AG04450 (cell line): ENCODE measurements at regions not wholly inside any gene's neighbourhood (a gene's known extent, or its start where the extent isn't known, plus 50 kb on each side); places are given as distances from the start of the nearest gene placed in this dataset.

Source experiments
- CTCF ChIA-PET: fragments of 300-600, 350-600 bp; formaldehyde crosslinking; extraction: SDS; loops from one replicate; lab custom pipeline; 2022; ENCODE audit warnings: antibody characterized with exemption, inconsistent platforms; lab: Charles Lee
- POLR2A ChIA-PET: fragments of 350-600 bp; formaldehyde crosslinking; extraction: SDS; loops from one replicate; lab custom pipeline; 2021; ENCODE audit warnings: antibody characterized with exemption, inconsistent platforms; lab: Yijun Ruan, JAX
- DNase-seq: peaks from one replicate; pipeline ENCODE4 v3.0.0-alpha.2; 2011; ENCODE audit warnings: low read depth, low spot score
- H3K27ac ChIP-seq: one replicate; pipeline ENCODE4 v1.5.1; 2012; ENCODE audit warnings: low read depth, low read length, control low read depth
- H3K27me3 ChIP-seq: one replicate; pipeline ENCODE4 v1.6.0; 2012; ENCODE audit warnings: low read length; ENCODE audit not compliant: control insufficient read depth, insufficient read depth
- H3K4me3 ChIP-seq: 2 replicates; pipeline ENCODE4 v1.5.1; 2011; ENCODE audit warnings: mild to moderate bottlenecking, low read depth, low read length, control low read depth
- H3K9me3 ChIP-seq: 2 replicates; pipeline ENCODE4 v1.5.1; 2012; ENCODE audit warnings: low read length; ENCODE audit not compliant: control insufficient read depth, insufficient read depth
- TF ChIP-seq, protein P1 (sequence below): IDR thresholded peaks from 2 replicates; pipeline ENCODE4 v1.5.1; 2011; ENCODE audit warnings: low read depth, low read length, control low read depth, inconsistent platforms

DNA sequence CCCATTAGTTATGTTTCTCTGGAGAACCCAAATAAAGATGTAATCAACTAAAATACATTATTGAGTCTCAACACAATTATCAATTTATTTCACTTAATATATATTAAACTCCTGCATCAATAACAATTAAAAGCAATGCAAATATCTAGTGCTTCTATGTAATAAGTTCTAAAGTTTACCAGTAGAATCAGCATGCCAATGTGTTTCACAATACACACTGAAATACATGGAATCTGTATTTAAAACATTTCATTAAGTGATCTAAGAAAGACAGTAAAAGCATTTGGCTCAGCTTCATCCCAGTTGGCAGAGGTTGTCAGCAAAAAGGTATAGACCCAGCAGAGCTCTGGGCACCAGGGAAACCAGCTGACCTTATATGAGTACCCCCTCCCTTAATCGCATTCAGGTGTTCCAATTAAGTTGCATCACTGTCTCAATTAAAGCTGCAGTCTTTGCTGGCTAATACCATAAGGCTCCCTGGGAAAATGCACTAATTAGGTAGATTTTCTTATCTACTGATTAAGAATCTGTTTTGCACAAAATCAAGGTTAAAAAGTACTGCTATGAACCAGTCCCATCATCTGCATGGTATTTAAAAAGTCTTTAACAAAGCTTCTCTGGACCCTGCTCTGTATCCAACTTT lies 63.1 kb downstream of the NIBAN1 start:
- no peak for DNase-seq
- Histone ChIP-seq H3K4me3 (no peak overlapping the region), H3K27ac (no peak overlapping the region), H3K27me3 (no peaks in the 10 kb centered on the region), H3K9me3 (no peaks in the 10 kb centered on the region)
- CTCF ChIA-PET: no interaction called here
- TF ChIP-seq, protein P1, sequence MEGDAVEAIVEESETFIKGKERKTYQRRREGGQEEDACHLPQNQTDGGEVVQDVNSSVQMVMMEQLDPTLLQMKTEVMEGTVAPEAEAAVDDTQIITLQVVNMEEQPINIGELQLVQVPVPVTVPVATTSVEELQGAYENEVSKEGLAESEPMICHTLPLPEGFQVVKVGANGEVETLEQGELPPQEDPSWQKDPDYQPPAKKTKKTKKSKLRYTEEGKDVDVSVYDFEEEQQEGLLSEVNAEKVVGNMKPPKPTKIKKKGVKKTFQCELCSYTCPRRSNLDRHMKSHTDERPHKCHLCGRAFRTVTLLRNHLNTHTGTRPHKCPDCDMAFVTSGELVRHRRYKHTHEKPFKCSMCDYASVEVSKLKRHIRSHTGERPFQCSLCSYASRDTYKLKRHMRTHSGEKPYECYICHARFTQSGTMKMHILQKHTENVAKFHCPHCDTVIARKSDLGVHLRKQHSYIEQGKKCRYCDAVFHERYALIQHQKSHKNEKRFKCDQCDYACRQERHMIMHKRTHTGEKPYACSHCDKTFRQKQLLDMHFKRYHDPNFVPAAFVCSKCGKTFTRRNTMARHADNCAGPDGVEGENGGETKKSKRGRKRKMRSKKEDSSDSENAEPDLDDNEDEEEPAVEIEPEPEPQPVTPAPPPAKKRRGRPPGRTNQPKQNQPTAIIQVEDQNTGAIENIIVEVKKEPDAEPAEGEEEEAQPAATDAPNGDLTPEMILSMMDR: no peak
- POLR2A ChIA-PET: no interaction called here

DNA sequence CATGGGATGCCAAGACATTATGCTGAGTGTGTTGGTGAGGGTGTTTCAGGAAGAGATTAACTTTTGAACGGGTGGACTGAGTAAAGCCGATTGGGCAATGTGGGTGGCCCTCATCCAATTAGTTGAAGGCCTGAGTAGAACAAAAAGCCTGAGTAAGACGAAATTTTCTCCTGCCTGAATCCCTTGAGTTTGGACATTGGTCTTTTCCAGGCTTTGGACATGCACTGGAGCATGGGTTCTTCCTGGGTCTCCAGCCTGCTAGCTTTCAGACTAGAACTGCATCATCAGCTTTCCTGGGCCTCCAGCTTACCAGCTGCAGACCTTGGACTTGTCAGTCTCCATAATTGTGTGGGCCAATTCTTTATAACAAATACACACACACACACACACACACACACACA lies 63.6 kb downstream of the NIBAN1 start:
- TF ChIP-seq, protein P1: no peak
- DNase-seq: no peak
- Histone ChIP-seq H3K4me3 (no peak overlapping the region), H3K27ac (no peak overlapping the region), H3K27me3 (no peaks in the 10 kb centered on the region), H3K9me3 (no peaks in the 10 kb centered on the region)
- ChIA-PET POLR2A (no interaction called here), CTCF (no interaction called here)

DNA sequence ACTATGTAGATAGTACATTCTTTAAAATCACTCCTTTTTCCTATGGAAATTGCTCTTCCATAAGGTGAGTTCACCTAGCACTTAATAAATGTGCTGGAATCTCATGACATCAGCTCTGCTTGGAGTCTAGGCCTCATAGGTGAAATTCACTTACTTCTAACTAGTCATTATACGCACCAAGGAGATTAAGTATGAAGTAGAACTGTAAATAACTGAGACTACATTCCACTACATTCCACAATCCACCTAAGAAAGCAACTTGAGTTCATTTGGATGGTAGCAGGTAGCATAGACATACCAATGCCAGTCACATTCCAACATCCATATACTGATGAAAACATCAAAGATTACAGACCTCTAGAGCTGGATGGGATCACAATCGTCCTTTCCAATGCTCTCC lies 64.3 kb downstream of the NIBAN1 start:
- ChIA-PET CTCF (interaction anchor here (0.6 kb wide), 1 partner anchor 56 kb away, joined by 10 read pairs; no protein-coding TSS in a partner anchor), POLR2A (no interaction called here)
- no peaks in the 10 kb centered on the region for H3K9me3 ChIP-seq
- no peaks in the 10 kb centered on the region for H3K27me3 ChIP-seq
- TF ChIP-seq, protein P1: no peak
- no peak for DNase-seq
- no peak overlapping the region for H3K4me3 ChIP-seq
- no peak overlapping the region for H3K27ac ChIP-seq

DNA sequence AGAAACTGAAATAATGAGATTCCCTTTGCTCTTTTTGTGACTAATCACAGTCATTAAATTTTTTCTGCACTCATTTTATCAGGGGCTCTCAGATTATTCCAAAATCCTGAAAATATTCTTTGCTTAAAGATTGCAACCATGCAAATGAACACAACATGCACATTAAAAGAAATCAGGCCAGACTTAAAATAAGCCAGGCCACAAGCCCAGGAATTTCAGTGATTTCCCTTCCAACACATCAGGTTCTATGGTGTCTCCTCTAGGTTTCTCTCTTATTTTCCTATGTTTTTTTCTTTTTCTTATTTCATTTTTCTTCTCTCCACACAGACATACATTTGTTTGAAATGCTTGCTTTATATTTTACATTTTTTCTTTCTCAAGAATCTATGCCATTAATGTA lies 65.3 kb downstream of the NIBAN1 start:
- Histone ChIP-seq H3K27me3 (no peaks in the 10 kb centered on the region), H3K9me3 (no peaks in the 10 kb centered on the region), H3K27ac (no peak overlapping the region), H3K4me3 (no peak overlapping the region)
- CTCF ChIA-PET: no interaction called here
- TF ChIP-seq, protein P1: no peak
- POLR2A ChIA-PET: no interaction called here
- no peak for DNase-seq

DNA sequence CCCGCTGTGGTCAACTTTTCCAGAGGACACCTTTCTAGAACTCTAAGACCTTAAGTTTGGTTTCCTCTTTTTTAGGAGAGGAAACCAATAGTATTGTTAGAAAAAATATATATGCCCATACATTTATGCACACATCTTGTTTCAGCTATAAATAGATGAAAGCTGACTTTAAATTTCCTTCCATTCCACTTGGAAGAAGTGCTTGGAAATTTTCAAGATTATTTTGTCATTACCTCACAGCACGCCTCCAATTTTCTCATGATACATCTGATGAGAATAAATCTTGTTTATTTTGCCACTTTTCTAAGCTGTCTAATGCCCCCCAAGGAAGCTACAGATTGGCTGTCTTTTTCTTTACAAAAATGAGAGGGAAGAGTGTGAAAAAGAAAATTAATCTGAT lies 65.8 kb downstream of the NIBAN1 start:
- DNase-seq: no peak
- H3K9me3 ChIP-seq: no peaks in the 10 kb centered on the region
- POLR2A ChIA-PET: no interaction called here
- CTCF ChIA-PET: no interaction called here
- no peaks in the 10 kb centered on the region for H3K27me3 ChIP-seq
- H3K27ac ChIP-seq: no peak overlapping the region
- no peak overlapping the region for H3K4me3 ChIP-seq
- TF ChIP-seq, protein P1: no peak
